ENCODE measurements at regions not wholly inside any gene's neighbourhood (a gene's known extent, or its start where the extent isn't known, plus 50 kb on each side); places are given as distances from the start of the nearest gene placed in this dataset.

DNA sequence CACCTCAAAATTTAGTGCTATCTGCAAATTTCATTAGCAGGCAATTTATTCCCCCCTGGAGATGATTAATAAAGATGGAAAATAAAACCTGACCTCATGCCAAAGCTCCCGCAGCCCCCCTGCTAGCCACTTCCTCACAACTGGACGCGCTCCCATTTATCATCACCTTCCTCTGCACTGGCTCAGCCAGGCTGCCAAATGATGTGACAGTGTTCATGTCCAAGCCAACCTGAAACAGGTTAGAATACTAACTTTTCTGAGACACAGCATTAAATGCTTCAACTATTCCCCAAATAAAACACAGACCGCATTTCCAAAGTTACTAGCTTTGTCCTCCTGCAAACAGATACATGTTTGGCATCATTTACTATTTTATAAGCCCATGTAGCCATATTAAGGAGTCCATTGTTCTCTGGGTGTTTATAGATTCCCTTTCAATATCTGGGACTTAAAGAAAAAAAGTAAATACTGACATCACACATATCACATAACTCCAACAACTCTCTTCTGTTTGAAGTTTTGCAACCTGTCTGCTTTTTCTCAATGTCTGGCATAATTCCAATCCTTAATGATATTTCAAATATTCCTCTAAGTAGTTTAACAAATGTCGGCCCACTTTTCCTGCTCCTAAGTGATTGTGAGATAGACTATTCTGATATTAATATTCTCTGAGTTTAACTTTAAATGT, 829.7 kb upstream of the FAT3 start:
- H2AFZ ChIP-seq (ENCODE audit: low read length), result no peak overlapping the region
- no peak overlapping the region for H3K27ac ChIP-seq (ENCODE audit: low read length)

DNA sequence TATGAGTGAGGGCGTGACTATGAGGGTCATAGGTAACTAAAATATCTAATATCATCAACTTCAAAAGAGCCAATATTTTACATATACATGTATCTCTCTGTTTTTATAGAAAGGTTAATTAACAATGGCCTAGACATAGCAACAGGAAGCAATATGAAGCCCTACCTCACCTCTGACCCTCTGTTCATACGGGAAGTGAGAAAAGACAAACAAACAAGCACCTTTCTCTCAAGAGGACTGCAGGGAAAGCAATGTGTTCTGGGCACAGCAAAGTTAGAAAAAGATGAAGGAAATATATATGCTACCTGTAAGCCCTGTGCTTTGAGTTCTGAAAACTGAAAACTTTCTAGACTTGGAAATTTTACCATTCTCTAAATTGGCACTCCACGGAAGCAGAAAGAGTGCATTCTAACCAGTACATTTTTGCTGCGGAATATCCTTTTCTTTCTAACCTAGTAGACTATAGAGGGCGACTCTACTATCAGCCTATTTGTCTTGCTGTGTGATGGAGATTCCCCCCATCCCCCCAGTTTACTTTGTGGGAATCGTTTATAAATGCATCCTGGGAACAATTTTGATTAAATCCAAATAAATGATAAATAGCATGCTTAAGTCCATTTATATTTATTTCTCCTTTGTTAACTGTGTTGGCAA, 830.4 kb upstream of the FAT3 start:
- TF ChIP-seq EZH2phosphoT487 (IDR thresholded peaks at IDR 0.05; ENCODE audit: low read length) (no peak), EZH2 (optimal IDR thresholded peaks at IDR 0.05; ENCODE audit: low read depth, low read length) (no peak)
- TF ChIP-seq, protein P1, sequence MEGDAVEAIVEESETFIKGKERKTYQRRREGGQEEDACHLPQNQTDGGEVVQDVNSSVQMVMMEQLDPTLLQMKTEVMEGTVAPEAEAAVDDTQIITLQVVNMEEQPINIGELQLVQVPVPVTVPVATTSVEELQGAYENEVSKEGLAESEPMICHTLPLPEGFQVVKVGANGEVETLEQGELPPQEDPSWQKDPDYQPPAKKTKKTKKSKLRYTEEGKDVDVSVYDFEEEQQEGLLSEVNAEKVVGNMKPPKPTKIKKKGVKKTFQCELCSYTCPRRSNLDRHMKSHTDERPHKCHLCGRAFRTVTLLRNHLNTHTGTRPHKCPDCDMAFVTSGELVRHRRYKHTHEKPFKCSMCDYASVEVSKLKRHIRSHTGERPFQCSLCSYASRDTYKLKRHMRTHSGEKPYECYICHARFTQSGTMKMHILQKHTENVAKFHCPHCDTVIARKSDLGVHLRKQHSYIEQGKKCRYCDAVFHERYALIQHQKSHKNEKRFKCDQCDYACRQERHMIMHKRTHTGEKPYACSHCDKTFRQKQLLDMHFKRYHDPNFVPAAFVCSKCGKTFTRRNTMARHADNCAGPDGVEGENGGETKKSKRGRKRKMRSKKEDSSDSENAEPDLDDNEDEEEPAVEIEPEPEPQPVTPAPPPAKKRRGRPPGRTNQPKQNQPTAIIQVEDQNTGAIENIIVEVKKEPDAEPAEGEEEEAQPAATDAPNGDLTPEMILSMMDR (IDR thresholded peaks at IDR 0.05; ENCODE audit: low read length), result no peak
- no peaks in the 10 kb centered on the region for H3K27me3 ChIP-seq (replicated peaks; ENCODE audit: insufficient read depth, low read length)
- no peaks in the 10 kb centered on the region for H3K9me3 ChIP-seq (replicated peaks; ENCODE audit: insufficient read depth, low read length)
- DNase-seq, result no peak
- no peak overlapping the region for H3K9ac ChIP-seq (ENCODE audit: low read length)
- H3K9me2 ChIP-seq (replicated peaks; ENCODE audit: insufficient read depth, low read length), result no peaks in the 10 kb centered on the region
- H2AFZ ChIP-seq (ENCODE audit: low read length), result no peak overlapping the region
- H3F3A ChIP-seq (ENCODE audit: insufficient read depth, low read length), result no peaks in the 10 kb centered on the region
- H3K79me2 ChIP-seq (ENCODE audit: low read length), result no peaks in the 10 kb centered on the region
- H3K27ac ChIP-seq (ENCODE audit: low read length), result no peak overlapping the region
- H3K4me2 ChIP-seq (ENCODE audit: low read depth, low read length), result no peak overlapping the region
- H3K4me3 ChIP-seq (ENCODE audit: low read length), result no peak overlapping the region
- no peaks in the 10 kb centered on the region for H3K4me1 ChIP-seq (ENCODE audit: low read length)
- H3K36me3 ChIP-seq (replicated peaks; ENCODE audit: insufficient read depth, low read length), result no peaks in the 10 kb centered on the region
- no peaks in the 10 kb centered on the region for H4K20me1 ChIP-seq (ENCODE audit: insufficient read depth, low read length)

More for the DNA sequence above, 829.7 kb upstream of the FAT3 start:
- TF ChIP-seq EZH2 (optimal IDR thresholded peaks at IDR 0.05; ENCODE audit: low read depth, low read length) (no peak), EZH2phosphoT487 (IDR thresholded peaks at IDR 0.05; ENCODE audit: low read length) (no peak)
- TF ChIP-seq, protein P1 (IDR thresholded peaks at IDR 0.05; ENCODE audit: low read length), result no peak
- Histone ChIP-seq H3K4me2 (ENCODE audit: low read depth, low read length) (no peak overlapping the region), H3F3A (ENCODE audit: insufficient read depth, low read length) (no peaks in the 10 kb centered on the region), H3K4me1 (ENCODE audit: low read length) (no peaks in the 10 kb centered on the region), H3K4me3 (ENCODE audit: low read length) (no peak overlapping the region), H3K9me2 (replicated peaks; ENCODE audit: insufficient read depth, low read length) (no peaks in the 10 kb centered on the region), H3K27me3 (replicated peaks; ENCODE audit: insufficient read depth, low read length) (no peaks in the 10 kb centered on the region), H3K36me3 (replicated peaks; ENCODE audit: insufficient read depth, low read length) (no peaks in the 10 kb centered on the region), H3K9ac (ENCODE audit: low read length) (no peak overlapping the region), H3K9me3 (replicated peaks; ENCODE audit: insufficient read depth, low read length) (no peaks in the 10 kb centered on the region), H3K79me2 (ENCODE audit: low read length) (no peaks in the 10 kb centered on the region), H4K20me1 (ENCODE audit: insufficient read depth, low read length) (no peaks in the 10 kb centered on the region)
- no peak for DNase-seq

DNA sequence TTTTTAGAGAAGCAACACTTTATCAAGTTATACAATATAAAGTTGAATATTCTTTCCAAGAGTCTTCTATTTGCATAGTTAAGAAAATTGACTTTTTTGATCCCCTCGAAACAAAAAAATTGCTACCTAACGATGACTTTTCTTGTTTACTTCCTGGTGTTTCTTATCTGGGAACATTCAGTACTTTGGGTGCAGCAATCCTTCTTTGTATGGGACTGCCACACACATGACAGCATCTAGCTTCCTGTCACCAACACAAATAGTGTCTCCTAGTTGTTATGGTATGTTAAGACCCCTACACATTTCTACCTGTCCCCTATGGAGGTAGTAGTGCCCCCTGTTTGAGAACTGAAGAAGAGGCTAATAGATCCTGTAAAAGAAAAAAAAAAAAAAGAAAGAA, 841.7 kb upstream of the FAT3 start:
- Histone ChIP-seq H4K20me1 (ENCODE audit: insufficient read depth, low read length) (no peaks in the 10 kb centered on the region), H3K9me3 (replicated peaks; ENCODE audit: insufficient read depth, low read length) (no peaks in the 10 kb centered on the region), H3K79me2 (ENCODE audit: low read length) (no peaks in the 10 kb centered on the region), H3K9ac (ENCODE audit: low read length) (no peak overlapping the region), H3K27ac (ENCODE audit: low read length) (no peak overlapping the region), H3K27me3 (replicated peaks; ENCODE audit: insufficient read depth, low read length) (no peaks in the 10 kb centered on the region), H2AFZ (ENCODE audit: low read length) (no peak overlapping the region), H3K9me2 (replicated peaks; ENCODE audit: insufficient read depth, low read length) (no peaks in the 10 kb centered on the region), H3F3A (ENCODE audit: insufficient read depth, low read length) (no peaks in the 10 kb centered on the region), H3K4me3 (ENCODE audit: low read length) (no peak overlapping the region), H3K36me3 (replicated peaks; ENCODE audit: insufficient read depth, low read length) (no peaks in the 10 kb centered on the region), H3K4me2 (ENCODE audit: low read depth, low read length) (no peak overlapping the region), H3K4me1 (ENCODE audit: low read length) (no peaks in the 10 kb centered on the region)
- DNase-seq, result no peak
- no peak for TF ChIP-seq EZH2phosphoT487 (IDR thresholded peaks at IDR 0.05; ENCODE audit: low read length)
- TF ChIP-seq, protein P1 (IDR thresholded peaks at IDR 0.05; ENCODE audit: low read length), result no peak
- TF ChIP-seq EZH2 (optimal IDR thresholded peaks at IDR 0.05; ENCODE audit: low read depth, low read length), result no peak
